ENCODE measurements at regions not wholly inside any gene's neighbourhood (a gene's known extent, or its start where the extent isn't known, plus 50 kb on each side); places are given as distances from the start of the nearest gene placed in this dataset.

GRCh38 chr10:62657244-62657835, 147.2 kb upstream of the ADO start:
- Histone ChIP-seq H3K9me3 (no peaks in the 10 kb centered on the region), H3K4me3 (no peak overlapping the region), H3K27ac (no peak overlapping the region), H3K36me3 (no peaks in the 10 kb centered on the region), H3K27me3 (no peaks in the 10 kb centered on the region), H3K4me1 (no peaks in the 10 kb centered on the region)
- no peak for DNase-seq
- no peak for TF ChIP-seq POLR2A (IDR thresholded peaks at IDR 0.05)
- TF ChIP-seq CTCF (IDR thresholded peaks at IDR 0.05), result no peak

- DNase-seq, result no peak
- Histone ChIP-seq H3K36me3 (no peaks in the 10 kb centered on the region), H3K4me3 (no peak overlapping the region), H3K4me1 (no peaks in the 10 kb centered on the region), H3K27me3 (no peaks in the 10 kb centered on the region), H3K27ac (no peak overlapping the region), H3K9me3 (no peaks in the 10 kb centered on the region)
- TF ChIP-seq POLR2A (IDR thresholded peaks at IDR 0.05), result no peak
- TF ChIP-seq CTCF (IDR thresholded peaks at IDR 0.05), result no peak
Measured at GRCh38 chr10:62658516-62658915, 146.0 kb upstream of the ADO start.

GRCh38 chr10:62661143-62661542, 143.4 kb upstream of the ADO start:
- H3K4me3 ChIP-seq, result no peak overlapping the region
- H3K27ac ChIP-seq, result no peak overlapping the region
- TF ChIP-seq CTCF (IDR thresholded peaks at IDR 0.05) (no peak), POLR2A (IDR thresholded peaks at IDR 0.05) (no peak)
- H3K4me1 ChIP-seq, result no peaks in the 10 kb centered on the region
- no peaks in the 10 kb centered on the region for H3K9me3 ChIP-seq
- DNase-seq, result no peak
- no peaks in the 10 kb centered on the region for H3K36me3 ChIP-seq
- H3K27me3 ChIP-seq, result no peaks in the 10 kb centered on the region

- DNase-seq, result no peak
- H3K27ac ChIP-seq, result no peak overlapping the region
- H3K9me3 ChIP-seq, result no peaks in the 10 kb centered on the region
- no peaks in the 10 kb centered on the region for H3K27me3 ChIP-seq
- TF ChIP-seq CTCF (IDR thresholded peaks at IDR 0.05) (no peak), POLR2A (IDR thresholded peaks at IDR 0.05) (no peak)
- H3K4me3 ChIP-seq, result no peak overlapping the region
- H3K4me1 ChIP-seq, result no peaks in the 10 kb centered on the region
- H3K36me3 ChIP-seq, result no peaks in the 10 kb centered on the region
Measured at GRCh38 chr10:62662486-62662885, 142.0 kb upstream of the ADO start.

GRCh38 chr10:62665771-62666170, 138.7 kb upstream of the ADO start:
- Histone ChIP-seq H3K36me3 (no peaks in the 10 kb centered on the region), H3K27ac (no peak overlapping the region), H3K4me1 (no peaks in the 10 kb centered on the region), H3K27me3 (no peaks in the 10 kb centered on the region), H3K4me3 (no peak overlapping the region), H3K9me3 (no peaks in the 10 kb centered on the region)
- TF ChIP-seq CTCF (IDR thresholded peaks at IDR 0.05) (no peak), POLR2A (IDR thresholded peaks at IDR 0.05) (no peak)
- DNase-seq, result no peak

- Histone ChIP-seq H3K4me3 (no peak overlapping the region), H3K36me3 (no peaks in the 10 kb centered on the region), H3K27ac (no peak overlapping the region), H3K27me3 (no peaks in the 10 kb centered on the region), H3K9me3 (no peaks in the 10 kb centered on the region), H3K4me1 (no peaks in the 10 kb centered on the region)
- TF ChIP-seq POLR2A (IDR thresholded peaks at IDR 0.05), result no peak
- no peak for TF ChIP-seq CTCF (IDR thresholded peaks at IDR 0.05)
- DNase-seq, result no peak
Measured at GRCh38 chr10:62666275-62666674, 138.2 kb upstream of the ADO start.

All from Peyer's patch (tissue), 4 donors.